ENCODE measurements at regions not wholly inside any gene's neighbourhood (a gene's known extent, or its start where the extent isn't known, plus 50 kb on each side); places are given as distances from the start of the nearest gene placed in this dataset. TPM values are rescaled to one million over a fixed set of nuclear protein-coding genes. Genes with fewer than 3 reads are reported as not detected.
"Not testable (repeated sequence)": the region's sequence is repeated elsewhere in the genome, so short reads cannot be mapped to it uniquely, and the experiment has no call there.

- H3K4me2 ChIP-seq (ENCODE audit: unreplicated experiment); H4K20me1 ChIP-seq (ENCODE audit: insufficient read depth); H3K9me2 ChIP-seq (ENCODE audit: insufficient read depth); in situ Hi-C loops (cut with MboI); H3K27ac ChIP-seq; H3K27me3 ChIP-seq (replicated peaks; ENCODE audit: insufficient read depth); H3F3A ChIP-seq (ENCODE audit: insufficient read depth); H3K9me3 ChIP-seq (ENCODE audit: low read depth); H3K4me3 ChIP-seq; H3K79me2 ChIP-seq (ENCODE audit: insufficient read depth); H2AFZ ChIP-seq; H3K36me3 ChIP-seq (ENCODE audit: low read depth); H3K9ac ChIP-seq; DNase-seq: not testable (repeated sequence)
- H3K4me1 ChIP-seq (ENCODE audit: insufficient read depth): peaks cover 12% of the 10 kb centered on the region
- 53 to 54% methylated on average over 12 of the region's 12 CpGs for WGBS, 2 experiments (ENCODE audit: low coverage in 1 of 2, low lambda C conversion rate in 2 of 2, missing lambda C conversion rate in 2 of 2)
Observed at GRCh38 chr16:21543151-21543836, 56.1 kb upstream of the METTL9 start.

- in situ Hi-C loops (cut with MboI); H4K20me1 ChIP-seq (ENCODE audit: insufficient read depth); H3K36me3 ChIP-seq (ENCODE audit: low read depth); H3K27ac ChIP-seq; H3K4me2 ChIP-seq (ENCODE audit: unreplicated experiment); H3K4me3 ChIP-seq; H3K9me3 ChIP-seq (ENCODE audit: low read depth); H3K4me1 ChIP-seq (ENCODE audit: insufficient read depth); H3K9me2 ChIP-seq (ENCODE audit: insufficient read depth); H3K27me3 ChIP-seq (replicated peaks; ENCODE audit: insufficient read depth); H2AFZ ChIP-seq; H3K79me2 ChIP-seq (ENCODE audit: insufficient read depth); DNase-seq; H3K9ac ChIP-seq; H3F3A ChIP-seq (ENCODE audit: insufficient read depth): not testable (repeated sequence)
- WGBS, 2 experiments (ENCODE audit: low coverage in 1 of 2, low lambda C conversion rate in 2 of 2, missing lambda C conversion rate in 2 of 2): 90 to 92% methylated on average over 30 of the region's 30 CpGs
Observed at GRCh38 chr16:21545664-21546326, 53.6 kb upstream of the METTL9 start.

DNA sequence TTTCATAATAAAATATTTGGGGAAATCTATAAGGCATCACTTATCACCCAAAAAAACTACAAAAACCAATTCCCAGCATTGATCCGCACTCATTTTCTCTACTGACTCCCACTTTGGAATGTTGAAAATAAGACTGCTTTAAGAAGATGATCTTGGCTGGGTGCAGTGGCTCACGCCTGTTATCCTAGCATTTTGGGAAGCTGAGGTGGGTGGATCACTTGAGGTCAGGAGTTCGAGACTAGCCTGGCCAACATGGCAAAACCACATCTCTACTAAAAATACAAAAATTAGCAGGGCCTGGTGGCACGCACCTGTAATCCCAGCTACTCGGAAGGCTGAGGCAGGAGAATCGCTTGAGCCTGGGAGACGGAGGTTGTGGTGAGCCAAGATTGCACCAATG is 50.0 kb upstream of the METTL9 start:
- H3K4me2 ChIP-seq (ENCODE audit: unreplicated experiment); H4K20me1 ChIP-seq (ENCODE audit: insufficient read depth); H3K36me3 ChIP-seq (ENCODE audit: low read depth); H3K9me3 ChIP-seq (ENCODE audit: low read depth); H3K27ac ChIP-seq; H3K79me2 ChIP-seq (ENCODE audit: insufficient read depth); H3K9me2 ChIP-seq (ENCODE audit: insufficient read depth); H3F3A ChIP-seq (ENCODE audit: insufficient read depth); H3K4me3 ChIP-seq; DNase-seq; H3K27me3 ChIP-seq (replicated peaks; ENCODE audit: insufficient read depth); H2AFZ ChIP-seq; H3K9ac ChIP-seq; in situ Hi-C loops (cut with MboI); H3K4me1 ChIP-seq (ENCODE audit: insufficient read depth): not testable (repeated sequence)
- 90% methylated on average over 7 of the region's 7 CpGs for WGBS, 2 experiments (ENCODE audit: low coverage in 1 of 2, low lambda C conversion rate in 2 of 2, missing lambda C conversion rate in 2 of 2)

Small RNAs in the stretch of these regions (microRNA-seq; reads per million reads assigned to microRNA genes)
- not detected for gene MIR3680-1 (ENCODE audit: borderline number of aligned reads)

Small RNAs in the stretch of these regions (small RNA-seq; reads per million reads assigned to genes)
- gene MIR3680-1 (ENCODE audit: low read depth, low replicate concordance): not detected
